ENCODE measurements at regions not wholly inside any gene's neighbourhood (a gene's known extent, or its start where the extent isn't known, plus 50 kb on each side); places are given as distances from the start of the nearest gene placed in this dataset.

DNA sequence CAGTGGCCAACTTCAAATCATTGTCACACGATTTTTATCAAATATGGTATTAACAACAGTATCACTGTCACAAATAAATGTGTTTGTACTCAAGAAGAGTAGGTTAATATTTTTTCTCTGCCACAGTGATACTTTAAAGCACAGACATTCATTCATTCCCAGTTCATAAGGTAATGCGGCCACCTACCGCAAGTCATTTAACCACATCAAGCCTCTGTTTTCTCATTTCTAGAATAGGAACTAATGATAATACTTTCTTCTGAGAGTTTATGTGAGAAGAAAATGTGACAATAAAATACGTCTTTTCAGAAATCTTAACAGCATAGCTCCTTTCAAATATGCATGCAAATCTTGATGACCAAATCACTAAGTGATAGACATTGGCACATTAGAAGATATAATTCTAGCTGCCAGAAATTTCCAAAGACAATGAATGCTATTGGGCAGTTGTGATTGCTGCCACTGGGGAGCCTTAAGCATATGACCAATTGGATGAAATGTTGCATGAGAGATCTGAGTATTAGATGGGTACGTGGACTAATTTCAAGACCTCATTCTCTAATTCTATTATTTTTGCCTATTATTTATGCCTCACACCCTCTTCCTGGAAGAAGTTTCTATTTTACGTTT, 430.9 kb downstream of the PID1 start:
- Histone ChIP-seq H3K4me1 (ENCODE audit: control insufficient read depth, extremely low read depth, insufficient read depth, low read length) (no peaks in the 10 kb centered on the region), H3K9me3 (replicated peaks; ENCODE audit: control insufficient read depth, insufficient read depth, low read length) (peaks cover 4% of the 10 kb centered on the region), H3K9me1 (replicated peaks; ENCODE audit: control insufficient read depth, extremely low read depth, insufficient read depth, low read length) (no peaks in the 10 kb centered on the region), H3K36me3 (ENCODE audit: control insufficient read depth in 2 of 2, extremely low read depth in 1 of 2, insufficient read depth in 2 of 2, low read length in 2 of 2) (no peaks in the 10 kb centered on the region), H3K27me3 (ENCODE audit: control insufficient read depth in 2 of 2, insufficient read depth in 2 of 2, low read length in 2 of 2) (no peaks in the 10 kb centered on the region), H3K4me2 (ENCODE audit: insufficient read depth, low read length) (no peak overlapping the region), H3K4me3 (replicated peaks in 1 of 3; ENCODE audit: insufficient read depth in 1 of 3, low read depth in 1 of 3, low read length in 3 of 3) (no peak overlapping the region), H3K9ac (replicated peaks; ENCODE audit: extremely low read depth, insufficient read depth, low read length) (no peak overlapping the region), H3K79me2 (ENCODE audit: control insufficient read depth, insufficient read depth, low read length) (no peaks in the 10 kb centered on the region), H2AFZ (ENCODE audit: low read depth, low read length) (no peak overlapping the region), H3K27ac (ENCODE audit: insufficient read depth, low read depth, low read length) (no peak overlapping the region), H4K20me1 (replicated peaks; ENCODE audit: control insufficient read depth, extremely low read depth, insufficient read depth, low read length) (no peaks in the 10 kb centered on the region)
- CTCF ChIA-PET, result no interaction called here
- intact Hi-C loops (cut with micrococcal nuclease) (no loop called here), dilution Hi-C loops (cut with MboI; ENCODE audit: extremely low pct_ligation_motif_present, low sequenced_read_pairs) (no loop called here)
- POLR2A ChIA-PET, result no interaction called here
- TF ChIP-seq EZH2 (IDR thresholded peaks at IDR 0.05; ENCODE audit: borderline replicate concordance, low read depth, low read length, severe bottlenecking) (no peak), POLR2AphosphoS5 (IDR thresholded peaks at IDR 0.05; ENCODE audit: insufficient read depth, low read depth, low read length) (no peak), POLR2A (IDR thresholded peaks at IDR 0.05; ENCODE audit: low read depth, low read length) (no peak), GATA2 (IDR thresholded peaks at IDR 0.05; ENCODE audit: insufficient read depth, insufficient read length, low read depth, low read length) (no peak), FOS (IDR thresholded peaks at IDR 0.05; ENCODE audit: borderline replicate concordance, insufficient read depth, low read length) (no peak), MYC (IDR thresholded peaks at IDR 0.05; ENCODE audit: low read depth, low read length) (no peak), JUN (IDR thresholded peaks at IDR 0.05; ENCODE audit: borderline replicate concordance, insufficient read depth, insufficient read length, low read depth) (no peak)
- TF ChIP-seq, protein P1, sequence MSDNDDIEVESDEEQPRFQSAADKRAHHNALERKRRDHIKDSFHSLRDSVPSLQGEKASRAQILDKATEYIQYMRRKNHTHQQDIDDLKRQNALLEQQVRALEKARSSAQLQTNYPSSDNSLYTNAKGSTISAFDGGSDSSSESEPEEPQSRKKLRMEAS (IDR thresholded peaks at IDR 0.05; ENCODE audit: insufficient read depth, insufficient read length), result no peak
- TF ChIP-seq, protein P2, sequence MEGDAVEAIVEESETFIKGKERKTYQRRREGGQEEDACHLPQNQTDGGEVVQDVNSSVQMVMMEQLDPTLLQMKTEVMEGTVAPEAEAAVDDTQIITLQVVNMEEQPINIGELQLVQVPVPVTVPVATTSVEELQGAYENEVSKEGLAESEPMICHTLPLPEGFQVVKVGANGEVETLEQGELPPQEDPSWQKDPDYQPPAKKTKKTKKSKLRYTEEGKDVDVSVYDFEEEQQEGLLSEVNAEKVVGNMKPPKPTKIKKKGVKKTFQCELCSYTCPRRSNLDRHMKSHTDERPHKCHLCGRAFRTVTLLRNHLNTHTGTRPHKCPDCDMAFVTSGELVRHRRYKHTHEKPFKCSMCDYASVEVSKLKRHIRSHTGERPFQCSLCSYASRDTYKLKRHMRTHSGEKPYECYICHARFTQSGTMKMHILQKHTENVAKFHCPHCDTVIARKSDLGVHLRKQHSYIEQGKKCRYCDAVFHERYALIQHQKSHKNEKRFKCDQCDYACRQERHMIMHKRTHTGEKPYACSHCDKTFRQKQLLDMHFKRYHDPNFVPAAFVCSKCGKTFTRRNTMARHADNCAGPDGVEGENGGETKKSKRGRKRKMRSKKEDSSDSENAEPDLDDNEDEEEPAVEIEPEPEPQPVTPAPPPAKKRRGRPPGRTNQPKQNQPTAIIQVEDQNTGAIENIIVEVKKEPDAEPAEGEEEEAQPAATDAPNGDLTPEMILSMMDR (IDR thresholded peaks at IDR 0.05; ENCODE audit: extremely low read depth in 1 of 2, insufficient read depth in 1 of 2, low read depth in 1 of 2, low read length in 2 of 2), result no peak
- no TSS peak for BruUV-seq (replicated peaks)
- DNase-seq (ENCODE audit: low read depth, low spot score) (no peak), FAIRE-seq (no peak)

Data from endothelial cell of umbilical vein (primary cell).